ENCODE measurements at regions not wholly inside any gene's neighbourhood (a gene's known extent, or its start where the extent isn't known, plus 50 kb on each side); places are given as distances from the start of the nearest gene placed in this dataset.

DNA sequence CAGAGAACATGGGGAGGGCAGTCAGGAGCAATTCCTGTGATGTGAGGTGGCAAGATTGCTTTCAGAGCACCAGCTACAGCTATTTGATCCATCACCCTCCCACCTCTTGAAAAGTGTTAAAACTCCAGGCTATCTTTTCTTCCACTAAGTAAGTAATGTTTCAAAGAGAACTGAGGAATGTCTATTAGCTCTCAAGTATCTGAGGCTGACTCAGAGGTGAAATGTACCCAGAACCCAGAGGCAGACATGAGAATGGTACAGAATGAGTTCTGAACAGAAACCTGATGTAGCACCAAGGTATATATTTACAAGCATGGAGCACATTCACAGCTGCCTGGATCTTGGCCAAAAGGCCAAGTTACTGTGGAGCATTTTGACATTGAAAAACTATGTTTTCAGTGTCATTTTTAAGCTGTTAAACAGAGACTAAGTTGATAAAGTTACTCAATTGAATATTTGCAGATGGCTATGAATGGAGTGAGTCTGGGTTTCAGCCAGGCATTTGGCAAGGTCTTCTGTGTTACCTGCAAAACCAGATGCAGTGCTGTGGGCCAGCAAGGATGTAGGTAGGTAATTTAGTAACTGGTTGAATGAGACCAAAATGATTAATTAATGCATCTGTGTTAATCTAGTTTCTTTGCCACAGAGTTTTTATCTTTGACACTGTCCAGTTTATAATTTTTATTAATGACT lies 227.7 kb upstream of the CD96 start:
- Mint-ChIP-seq H3K27me3 (ENCODE audit: low read depth, poor library complexity) (no peaks in the 10 kb centered on the region), H3K4me1 (peaks cover 10% of the 10 kb centered on the region), H3K9me3 (no peaks in the 10 kb centered on the region), H3K4me3 (no peak overlapping the region), H3K36me3 (ENCODE audit: low read depth) (no peaks in the 10 kb centered on the region), H3K27ac (peak overlapping the region; percentile 24)
- no peak for DNase-seq
- TF ChIP-seq, protein P1, sequence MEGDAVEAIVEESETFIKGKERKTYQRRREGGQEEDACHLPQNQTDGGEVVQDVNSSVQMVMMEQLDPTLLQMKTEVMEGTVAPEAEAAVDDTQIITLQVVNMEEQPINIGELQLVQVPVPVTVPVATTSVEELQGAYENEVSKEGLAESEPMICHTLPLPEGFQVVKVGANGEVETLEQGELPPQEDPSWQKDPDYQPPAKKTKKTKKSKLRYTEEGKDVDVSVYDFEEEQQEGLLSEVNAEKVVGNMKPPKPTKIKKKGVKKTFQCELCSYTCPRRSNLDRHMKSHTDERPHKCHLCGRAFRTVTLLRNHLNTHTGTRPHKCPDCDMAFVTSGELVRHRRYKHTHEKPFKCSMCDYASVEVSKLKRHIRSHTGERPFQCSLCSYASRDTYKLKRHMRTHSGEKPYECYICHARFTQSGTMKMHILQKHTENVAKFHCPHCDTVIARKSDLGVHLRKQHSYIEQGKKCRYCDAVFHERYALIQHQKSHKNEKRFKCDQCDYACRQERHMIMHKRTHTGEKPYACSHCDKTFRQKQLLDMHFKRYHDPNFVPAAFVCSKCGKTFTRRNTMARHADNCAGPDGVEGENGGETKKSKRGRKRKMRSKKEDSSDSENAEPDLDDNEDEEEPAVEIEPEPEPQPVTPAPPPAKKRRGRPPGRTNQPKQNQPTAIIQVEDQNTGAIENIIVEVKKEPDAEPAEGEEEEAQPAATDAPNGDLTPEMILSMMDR (IDR thresholded peaks at IDR 0.05): no peak

DNA sequence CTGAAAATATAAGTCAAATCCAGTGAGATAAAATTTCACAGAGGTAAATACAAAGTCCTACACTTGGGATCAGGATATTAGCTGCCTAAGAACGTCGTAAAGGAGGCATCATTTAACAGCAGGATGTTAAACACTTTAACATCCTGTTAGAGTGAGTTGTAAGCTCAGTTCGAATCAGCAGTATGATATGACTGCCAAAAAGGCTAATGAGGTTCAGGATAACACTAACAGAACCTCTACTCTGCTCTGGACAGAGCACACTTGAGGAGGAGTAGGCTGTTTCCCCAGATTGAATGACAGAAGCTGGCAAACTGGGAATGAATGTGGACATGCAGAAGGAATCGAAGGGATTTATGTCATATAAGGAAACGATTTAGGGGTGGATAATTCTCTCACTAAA lies 227.1 kb upstream of the CD96 start:
- Mint-ChIP-seq H3K4me1 (peaks cover 10% of the 10 kb centered on the region), H3K27ac (no peak overlapping the region), H3K27me3 (ENCODE audit: low read depth, poor library complexity) (no peaks in the 10 kb centered on the region), H3K4me3 (no peak overlapping the region), H3K9me3 (no peaks in the 10 kb centered on the region), H3K36me3 (ENCODE audit: low read depth) (no peaks in the 10 kb centered on the region)
- DNase-seq: no peak
- TF ChIP-seq, protein P1 (IDR thresholded peaks at IDR 0.05): no peak

DNA sequence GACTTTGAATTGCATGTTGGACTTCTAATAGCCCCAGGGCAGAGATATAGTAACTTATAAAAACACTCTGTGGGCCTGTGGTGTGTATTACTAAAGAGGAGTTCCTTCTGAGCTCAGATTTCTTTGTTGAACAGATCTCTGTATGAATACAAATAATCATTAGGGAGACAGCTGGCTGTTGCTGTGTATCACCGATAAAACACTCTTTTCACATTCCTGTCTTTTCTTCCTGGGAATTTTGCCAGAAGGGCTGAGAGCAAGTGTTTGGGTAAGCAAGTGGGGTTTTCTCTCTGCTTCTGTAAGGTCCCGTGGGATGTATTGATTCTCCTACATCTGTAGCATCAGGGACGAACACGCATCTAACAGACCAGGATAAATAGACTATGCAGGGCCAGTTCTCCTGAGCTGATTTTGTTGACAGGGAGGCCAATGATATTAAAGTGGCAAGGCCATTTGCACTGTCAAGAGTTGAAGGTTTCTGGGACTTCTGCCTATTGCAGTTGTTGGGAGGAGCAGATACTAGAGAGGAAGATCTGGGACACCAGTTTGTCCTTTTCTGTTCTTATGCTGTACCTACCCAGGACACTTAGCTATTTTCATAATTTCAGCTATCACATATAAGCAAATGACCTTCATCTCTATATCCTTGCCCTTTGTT lies 225.9 kb upstream of the CD96 start:
- Mint-ChIP-seq H3K27ac (no peak overlapping the region), H3K27me3 (ENCODE audit: low read depth, poor library complexity) (no peaks in the 10 kb centered on the region), H3K36me3 (ENCODE audit: low read depth) (no peaks in the 10 kb centered on the region), H3K9me3 (no peaks in the 10 kb centered on the region), H3K4me3 (no peak overlapping the region), H3K4me1 (peaks cover 10% of the 10 kb centered on the region)
- TF ChIP-seq, protein P1 (IDR thresholded peaks at IDR 0.05): no peak
- DNase-seq: no peak

DNA sequence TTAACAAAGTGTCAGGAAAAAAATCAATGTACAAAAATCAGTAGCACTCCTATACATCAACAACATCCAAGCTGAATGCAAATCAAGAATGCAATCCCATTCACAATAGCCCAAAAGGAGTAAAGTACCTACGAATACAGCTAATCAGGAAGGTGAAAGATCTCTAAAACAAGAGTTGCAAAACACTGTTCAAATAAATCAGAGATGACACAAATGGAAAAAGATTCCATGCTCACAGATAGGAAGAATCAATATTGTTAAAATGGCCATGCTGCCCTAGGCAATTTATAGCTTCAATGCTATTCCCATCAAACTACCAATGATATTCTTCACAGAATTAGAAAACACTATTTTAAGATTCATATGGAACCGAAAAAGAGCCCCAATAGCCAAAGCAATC lies 223.7 kb upstream of the CD96 start:
- no peaks in the 10 kb centered on the region for H3K9me3 Mint-ChIP-seq

DNA sequence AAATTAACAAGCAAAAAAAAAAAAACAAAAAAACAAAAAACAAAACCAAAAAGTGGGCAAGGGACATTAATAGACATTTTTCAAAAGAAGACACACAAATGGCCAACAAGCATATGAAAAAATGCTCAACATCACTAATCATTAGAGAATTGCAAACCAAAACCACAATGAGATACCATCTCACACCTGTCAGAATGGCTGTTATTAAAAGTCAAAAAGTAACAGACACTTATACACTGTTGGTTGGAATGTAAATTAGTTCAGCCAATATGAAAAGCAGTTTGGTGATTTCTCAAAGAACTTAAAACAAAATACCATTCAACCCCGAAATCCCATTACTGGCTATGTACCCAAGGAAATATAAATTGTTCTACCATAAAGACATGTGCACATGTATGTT lies 222.4 kb upstream of the CD96 start:
- no peak for DNase-seq
- Mint-ChIP-seq H3K9me3 (no peaks in the 10 kb centered on the region), H3K4me3 (no peak overlapping the region), H3K4me1 (no peaks in the 10 kb centered on the region), H3K36me3 (ENCODE audit: low read depth) (no peaks in the 10 kb centered on the region), H3K27ac (no peak overlapping the region), H3K27me3 (ENCODE audit: low read depth, poor library complexity) (peaks cover under 1% of the 10 kb centered on the region)
- TF ChIP-seq, protein P1 (IDR thresholded peaks at IDR 0.05): no peak

More for the DNA sequence above, 223.7 kb upstream of the CD96 start:
- Mint-ChIP-seq H3K4me1 (peaks cover under 1% of the 10 kb centered on the region), H3K36me3 (ENCODE audit: low read depth) (no peaks in the 10 kb centered on the region), H3K4me3 (no peak overlapping the region), H3K27ac (no peak overlapping the region), H3K27me3 (ENCODE audit: low read depth, poor library complexity) (no peaks in the 10 kb centered on the region)
- TF ChIP-seq, protein P1 (IDR thresholded peaks at IDR 0.05): no peak
- DNase-seq: no peak

DNA sequence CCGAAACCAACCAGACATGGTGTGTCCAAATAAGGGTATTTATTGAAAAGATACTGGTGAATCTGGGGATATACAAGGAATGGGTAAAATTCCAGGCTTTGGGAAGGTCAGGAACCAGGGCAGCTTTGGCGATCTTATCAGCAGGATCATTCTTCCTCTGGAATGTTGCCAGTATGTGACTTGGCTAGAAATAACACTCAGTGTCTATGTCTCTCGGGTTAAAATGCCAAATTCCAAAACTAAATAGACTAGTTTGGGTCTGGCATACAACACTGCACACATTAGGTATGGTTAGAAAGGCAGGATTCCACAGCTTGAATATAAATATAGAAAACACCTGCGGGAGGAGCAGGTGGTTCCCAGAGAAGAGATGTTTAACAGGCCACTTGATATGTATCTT lies 220.2 kb upstream of the CD96 start:
- H3K27me3 Mint-ChIP-seq (ENCODE audit: low read depth, poor library complexity): peaks cover 3% of the 10 kb centered on the region
- H3K36me3 Mint-ChIP-seq (ENCODE audit: low read depth): no peaks in the 10 kb centered on the region
- H3K4me3 Mint-ChIP-seq: no peak overlapping the region
- H3K4me1 Mint-ChIP-seq: no peaks in the 10 kb centered on the region
- no peaks in the 10 kb centered on the region for H3K9me3 Mint-ChIP-seq
- TF ChIP-seq, protein P1 (IDR thresholded peaks at IDR 0.05): no peak
- no peak overlapping the region for H3K27ac Mint-ChIP-seq
- DNase-seq: no peak
